Mammary epithelial cell (primary cell): ENCODE measurements at regions not wholly inside any gene's neighbourhood (a gene's known extent, or its start where the extent isn't known, plus 50 kb on each side); places are given as distances from the start of the nearest gene placed in this dataset.

ENCODE experiments used
- EZH2 ChIP-seq: IDR thresholded peaks from 2 replicates; pipeline ENCODE4 v1.6.1; 2012; ENCODE audit warnings: low read length, inconsistent platforms, borderline replicate concordance
- TF ChIP-seq, protein P1 (sequence below), 2 donors: IDR thresholded peaks in 1 of 2; conservative IDR thresholded peaks in 1 of 2; 2 replicates each; pipeline ENCODE4 v1.5.1; 2011 to 2012; ENCODE audit warnings: inconsistent platforms in 2 of 2, low read length in 2 of 2, mild to moderate bottlenecking in 2 of 2, control low read depth in 1 of 2, low read depth in 1 of 2; ENCODE audit not compliant: insufficient read depth in 1 of 2; ENCODE audit errors: extremely low read depth in 1 of 2

DNA sequence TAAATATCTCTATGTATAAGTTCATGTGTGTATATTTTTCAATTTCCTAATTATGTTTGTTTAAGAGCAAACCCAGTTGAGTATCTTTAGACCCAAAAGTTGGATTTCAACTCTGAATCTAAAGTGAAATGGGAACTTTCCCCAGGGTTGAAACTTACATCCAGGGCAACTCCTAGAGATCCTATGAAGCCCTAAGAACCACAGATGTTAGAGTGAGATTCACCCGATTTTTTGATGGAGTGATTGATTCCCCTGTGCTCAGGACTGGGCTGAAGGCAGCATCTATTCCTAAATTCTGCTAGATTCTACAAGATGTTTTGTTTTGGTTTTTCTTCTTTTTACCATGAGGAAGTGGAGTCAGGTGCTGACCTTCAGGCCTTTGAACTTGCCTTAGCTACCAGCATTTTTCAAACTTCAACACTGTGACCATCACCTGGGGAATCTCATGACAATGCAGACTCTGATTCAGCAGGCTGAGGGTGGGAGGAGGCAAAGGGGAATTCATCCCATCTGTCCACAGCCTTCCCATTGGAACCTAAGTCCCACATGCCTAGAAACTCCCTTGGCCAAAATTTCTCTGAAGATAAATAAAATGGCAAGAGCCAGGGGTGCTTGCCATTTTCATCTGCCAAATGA lies 145.5 kb downstream of the ETS2 start:
- TF ChIP-seq, protein P1, sequence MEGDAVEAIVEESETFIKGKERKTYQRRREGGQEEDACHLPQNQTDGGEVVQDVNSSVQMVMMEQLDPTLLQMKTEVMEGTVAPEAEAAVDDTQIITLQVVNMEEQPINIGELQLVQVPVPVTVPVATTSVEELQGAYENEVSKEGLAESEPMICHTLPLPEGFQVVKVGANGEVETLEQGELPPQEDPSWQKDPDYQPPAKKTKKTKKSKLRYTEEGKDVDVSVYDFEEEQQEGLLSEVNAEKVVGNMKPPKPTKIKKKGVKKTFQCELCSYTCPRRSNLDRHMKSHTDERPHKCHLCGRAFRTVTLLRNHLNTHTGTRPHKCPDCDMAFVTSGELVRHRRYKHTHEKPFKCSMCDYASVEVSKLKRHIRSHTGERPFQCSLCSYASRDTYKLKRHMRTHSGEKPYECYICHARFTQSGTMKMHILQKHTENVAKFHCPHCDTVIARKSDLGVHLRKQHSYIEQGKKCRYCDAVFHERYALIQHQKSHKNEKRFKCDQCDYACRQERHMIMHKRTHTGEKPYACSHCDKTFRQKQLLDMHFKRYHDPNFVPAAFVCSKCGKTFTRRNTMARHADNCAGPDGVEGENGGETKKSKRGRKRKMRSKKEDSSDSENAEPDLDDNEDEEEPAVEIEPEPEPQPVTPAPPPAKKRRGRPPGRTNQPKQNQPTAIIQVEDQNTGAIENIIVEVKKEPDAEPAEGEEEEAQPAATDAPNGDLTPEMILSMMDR (conservative IDR thresholded peaks at IDR 0.05 in 1 of 2, IDR thresholded peaks at IDR 0.05 in 1 of 2; ENCODE audit: extremely low read depth in 1 of 2, insufficient read depth in 1 of 2, low read depth in 1 of 2, low read length in 2 of 2), result no peak
- no peak for TF ChIP-seq EZH2
